ENCODE measurements at regions not wholly inside any gene's neighbourhood (a gene's known extent, or its start where the extent isn't known, plus 50 kb on each side); places are given as distances from the start of the nearest gene placed in this dataset.

- no peaks in the 10 kb centered on the region for H3K9me3 ChIP-seq (ENCODE audit: control insufficient read depth, low read depth, low read length)
- DNase-seq (ENCODE audit: low read depth, low spot score) (no peak), FAIRE-seq (no peak)
- H3K9me1 ChIP-seq (ENCODE audit: control insufficient read depth, extremely low read depth, insufficient read depth, low read length), result no peaks in the 10 kb centered on the region
- no peak overlapping the region for H3K9ac ChIP-seq (ENCODE audit: control insufficient read depth, extremely low read depth, insufficient read depth, low read length)
- no peaks in the 10 kb centered on the region for H3K27me3 ChIP-seq (ENCODE audit: control insufficient read depth, extremely low read depth, insufficient read depth, low read length)
- dilution Hi-C loops (cut with MboI; ENCODE audit: extremely low pct_ligation_motif_present, low sequenced_read_pairs), result no loop called here
- no peak for TF ChIP-seq CTCF (optimal IDR thresholded peaks at IDR 0.05 in 1 of 3, IDR thresholded peaks at IDR 0.05 in 1 of 3, conservative IDR thresholded peaks at IDR 0.05 in 1 of 3; ENCODE audit: extremely low read depth in 1 of 3, insufficient read depth in 2 of 3, low read length in 3 of 3)
- no peak for TF ChIP-seq EZH2 (IDR thresholded peaks at IDR 0.05; ENCODE audit: low read length)
- H3K4me3 ChIP-seq (ENCODE audit: control insufficient read depth in 2 of 3, extremely low read depth in 1 of 3, insufficient read depth in 2 of 3, low read depth in 1 of 3, low read length in 3 of 3), result no peak overlapping the region
- H4K20me1 ChIP-seq (ENCODE audit: control insufficient read depth, extremely low read depth, insufficient read depth, low read length), result no peaks in the 10 kb centered on the region
- H2AFZ ChIP-seq (ENCODE audit: control insufficient read depth, low read length), result no peak overlapping the region
- no peaks in the 10 kb centered on the region for H3K79me2 ChIP-seq (ENCODE audit: control insufficient read depth, insufficient read depth, low read length)
- H3K4me2 ChIP-seq (ENCODE audit: control insufficient read depth, extremely low read depth, insufficient read depth, low read depth, low read length), result no peak overlapping the region
- no peaks in the 10 kb centered on the region for H3K36me3 ChIP-seq (ENCODE audit: control insufficient read depth in 2 of 2, extremely low read depth in 1 of 2, insufficient read depth in 2 of 2, low read length in 2 of 2)
- H3K27ac ChIP-seq (ENCODE audit: control insufficient read depth, insufficient read depth, low read length), result no peak overlapping the region
- H3K4me1 ChIP-seq (ENCODE audit: control insufficient read depth, extremely low read depth, insufficient read depth, low read length), result no peaks in the 10 kb centered on the region
Observed at GRCh38 chr5:158456241-158456640, 597.3 kb upstream of the CLINT1 start.

- FAIRE-seq, result no peak
Observed at GRCh38 chr5:158451993-158452672, 593.2 kb upstream of the CLINT1 start.

More at GRCh38 chr5:158451993-158452672, 593.2 kb upstream of the CLINT1 start:
- no peaks in the 10 kb centered on the region for H3K27me3 ChIP-seq (ENCODE audit: control insufficient read depth, extremely low read depth, insufficient read depth, low read length)
- no peak overlapping the region for H3K4me2 ChIP-seq (ENCODE audit: control insufficient read depth, extremely low read depth, insufficient read depth, low read depth, low read length)
- TF ChIP-seq CTCF (optimal IDR thresholded peaks at IDR 0.05 in 1 of 3, IDR thresholded peaks at IDR 0.05 in 1 of 3, conservative IDR thresholded peaks at IDR 0.05 in 1 of 3; ENCODE audit: extremely low read depth in 1 of 3, insufficient read depth in 2 of 3, low read length in 3 of 3), result no peak
- TF ChIP-seq EZH2 (IDR thresholded peaks at IDR 0.05; ENCODE audit: low read length), result no peak
- H3K9me3 ChIP-seq (ENCODE audit: control insufficient read depth, low read depth, low read length), result no peaks in the 10 kb centered on the region
- dilution Hi-C loops (cut with MboI; ENCODE audit: extremely low pct_ligation_motif_present, low sequenced_read_pairs), result no loop called here
- no peaks in the 10 kb centered on the region for H3K9me1 ChIP-seq (ENCODE audit: control insufficient read depth, extremely low read depth, insufficient read depth, low read length)
- no peaks in the 10 kb centered on the region for H3K36me3 ChIP-seq (ENCODE audit: control insufficient read depth in 2 of 2, extremely low read depth in 1 of 2, insufficient read depth in 2 of 2, low read length in 2 of 2)
- H3K79me2 ChIP-seq (ENCODE audit: control insufficient read depth, insufficient read depth, low read length), result no peaks in the 10 kb centered on the region
- no peak overlapping the region for H3K4me3 ChIP-seq (ENCODE audit: control insufficient read depth in 2 of 3, extremely low read depth in 1 of 3, insufficient read depth in 2 of 3, low read depth in 1 of 3, low read length in 3 of 3)
- no peak overlapping the region for H2AFZ ChIP-seq (ENCODE audit: control insufficient read depth, low read length)
- no peak for DNase-seq (ENCODE audit: low read depth, low spot score)
- no peak overlapping the region for H3K27ac ChIP-seq (ENCODE audit: control insufficient read depth, insufficient read depth, low read length)
- no peaks in the 10 kb centered on the region for H4K20me1 ChIP-seq (ENCODE audit: control insufficient read depth, extremely low read depth, insufficient read depth, low read length)
- H3K4me1 ChIP-seq (ENCODE audit: control insufficient read depth, extremely low read depth, insufficient read depth, low read length), result no peaks in the 10 kb centered on the region
- no peak overlapping the region for H3K9ac ChIP-seq (ENCODE audit: control insufficient read depth, extremely low read depth, insufficient read depth, low read length)

All from keratinocyte (primary cell).